GM12865 (cell line): ENCODE measurements at regions not wholly inside any gene's neighbourhood (a gene's known extent, or its start where the extent isn't known, plus 50 kb on each side); places are given as distances from the start of the nearest gene placed in this dataset.
A peak's percentile ranks its signal among the peaks of the same experiment; 100 is the strongest.

ENCODE experiments used
- DNase-seq: peaks from one replicate; pipeline ENCODE4 v3.0.0; 2010; ENCODE audit warnings: low read depth
- H3K4me3 ChIP-seq: 2 replicates; pipeline ENCODE4 v1.5.1; 2011; ENCODE audit warnings: mild to moderate bottlenecking, low read depth, low read length, control low read depth
- TF ChIP-seq, protein P1 (sequence below): IDR thresholded peaks from 2 replicates; pipeline ENCODE4 v1.5.1; 2011; ENCODE audit warnings: low read length, control low read depth, low read depth, inconsistent platforms; ENCODE audit not compliant: insufficient read depth; ENCODE audit errors: missing control alignments

DNA sequence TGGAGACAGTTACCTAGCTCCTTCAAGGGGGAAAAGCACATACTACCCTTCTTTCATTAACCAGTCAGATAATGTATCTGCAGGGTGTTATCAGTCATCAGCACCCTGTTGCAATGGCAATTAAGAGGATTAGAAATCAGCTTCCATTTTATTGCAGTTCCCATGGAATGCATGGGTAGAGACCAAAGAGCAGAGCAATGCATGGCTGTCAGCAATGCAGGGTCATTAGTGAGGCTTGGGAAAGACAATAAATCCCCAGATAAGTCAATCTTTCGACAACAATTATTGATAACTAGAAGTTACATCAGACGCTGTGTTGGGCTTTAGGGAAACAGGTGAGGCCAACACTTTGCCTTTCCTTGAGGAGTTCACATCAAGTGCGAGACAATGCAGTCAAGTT, 150.9 kb downstream of the MAFB start:
- TF ChIP-seq, protein P1, sequence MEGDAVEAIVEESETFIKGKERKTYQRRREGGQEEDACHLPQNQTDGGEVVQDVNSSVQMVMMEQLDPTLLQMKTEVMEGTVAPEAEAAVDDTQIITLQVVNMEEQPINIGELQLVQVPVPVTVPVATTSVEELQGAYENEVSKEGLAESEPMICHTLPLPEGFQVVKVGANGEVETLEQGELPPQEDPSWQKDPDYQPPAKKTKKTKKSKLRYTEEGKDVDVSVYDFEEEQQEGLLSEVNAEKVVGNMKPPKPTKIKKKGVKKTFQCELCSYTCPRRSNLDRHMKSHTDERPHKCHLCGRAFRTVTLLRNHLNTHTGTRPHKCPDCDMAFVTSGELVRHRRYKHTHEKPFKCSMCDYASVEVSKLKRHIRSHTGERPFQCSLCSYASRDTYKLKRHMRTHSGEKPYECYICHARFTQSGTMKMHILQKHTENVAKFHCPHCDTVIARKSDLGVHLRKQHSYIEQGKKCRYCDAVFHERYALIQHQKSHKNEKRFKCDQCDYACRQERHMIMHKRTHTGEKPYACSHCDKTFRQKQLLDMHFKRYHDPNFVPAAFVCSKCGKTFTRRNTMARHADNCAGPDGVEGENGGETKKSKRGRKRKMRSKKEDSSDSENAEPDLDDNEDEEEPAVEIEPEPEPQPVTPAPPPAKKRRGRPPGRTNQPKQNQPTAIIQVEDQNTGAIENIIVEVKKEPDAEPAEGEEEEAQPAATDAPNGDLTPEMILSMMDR = no peak
- DNase-seq = no peak
- H3K4me3 ChIP-seq = no peak overlapping the region

DNA sequence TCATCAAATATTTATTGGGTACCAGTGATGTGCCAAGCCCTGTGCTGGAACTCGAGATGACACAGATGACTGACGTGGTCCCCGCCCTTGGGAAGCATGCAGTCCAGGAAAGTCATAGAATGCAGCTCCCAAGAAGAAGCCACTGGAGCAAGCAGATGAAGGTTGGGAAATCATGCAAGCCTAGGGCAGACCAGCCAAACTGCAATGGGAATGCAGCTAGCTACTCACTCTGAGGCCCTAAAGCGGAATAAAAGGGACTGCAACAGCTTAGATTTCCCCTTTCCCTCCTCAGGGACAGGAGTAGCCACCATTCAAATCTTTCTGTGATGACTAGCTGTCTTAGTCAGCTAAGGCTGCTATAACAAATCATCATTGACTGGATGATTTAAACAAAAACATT, 152.2 kb downstream of the MAFB start:
- DNase-seq = no peak
- TF ChIP-seq, protein P1 = no peak
- no peak overlapping the region for H3K4me3 ChIP-seq

DNA sequence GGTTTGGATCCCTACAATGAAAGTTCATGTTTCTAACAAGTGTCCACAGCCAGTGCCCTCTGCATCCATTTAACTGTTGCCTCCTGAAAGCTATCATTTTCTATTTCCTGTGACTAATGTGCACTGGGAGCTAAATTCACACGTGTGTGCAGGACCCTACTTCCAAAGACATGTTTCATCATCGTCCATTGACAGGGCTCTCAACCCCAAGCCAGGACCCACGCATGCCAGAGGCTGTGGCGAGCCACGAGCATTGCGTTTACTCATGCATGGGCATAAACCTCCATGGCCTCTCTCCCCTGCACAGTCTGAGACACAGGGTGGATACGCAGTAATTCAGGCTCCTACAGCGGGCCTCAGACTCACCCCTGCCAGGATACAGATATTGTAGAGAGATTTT, 153.2 kb downstream of the MAFB start:
- TF ChIP-seq, protein P1 = no peak
- no peak for DNase-seq
- H3K4me3 ChIP-seq = no peak overlapping the region

DNA sequence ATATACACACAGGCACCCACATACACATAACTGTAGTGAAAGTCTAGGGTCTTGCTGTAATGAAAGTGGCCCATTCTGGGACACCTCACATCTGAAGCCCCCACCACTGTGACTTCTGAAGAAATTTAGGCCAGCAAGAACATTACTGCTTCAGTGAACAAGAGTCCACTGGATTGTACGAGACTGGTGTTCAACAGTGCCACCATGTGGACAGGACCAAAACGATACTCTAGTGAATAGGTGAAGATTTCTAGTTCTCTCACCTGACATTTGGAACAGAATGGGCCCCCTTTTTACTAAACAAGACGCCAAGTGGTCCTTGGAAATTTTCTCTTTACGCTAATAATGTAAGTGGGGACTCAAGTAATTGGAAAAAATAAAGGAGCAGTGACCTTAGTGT, 156.9 kb downstream of the MAFB start:
- H3K4me3 ChIP-seq = no peak overlapping the region
- TF ChIP-seq, protein P1 = peak; percentile 23
- DNase-seq = peak; percentile 14

DNA sequence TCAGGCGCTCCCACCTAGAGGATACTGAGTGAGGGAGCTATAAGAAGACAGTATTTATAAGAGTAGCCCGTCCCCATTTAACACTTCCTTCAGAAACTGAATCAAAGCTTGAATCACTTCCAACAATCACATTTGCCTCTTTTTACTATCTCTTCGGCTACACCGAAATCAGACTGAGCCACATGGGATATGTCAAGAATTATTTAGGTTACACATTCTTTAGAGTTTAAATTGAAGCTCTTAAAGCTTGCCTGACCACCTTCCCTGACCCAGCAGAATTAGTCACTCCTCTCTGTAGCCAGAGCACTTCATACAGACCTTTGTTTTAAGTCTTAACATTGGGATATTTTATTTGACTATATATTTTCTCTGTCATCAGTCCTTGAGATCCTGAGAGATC, 163.7 kb downstream of the MAFB start:
- TF ChIP-seq, protein P1 = no peak
- DNase-seq = no peak
- no peak overlapping the region for H3K4me3 ChIP-seq

DNA sequence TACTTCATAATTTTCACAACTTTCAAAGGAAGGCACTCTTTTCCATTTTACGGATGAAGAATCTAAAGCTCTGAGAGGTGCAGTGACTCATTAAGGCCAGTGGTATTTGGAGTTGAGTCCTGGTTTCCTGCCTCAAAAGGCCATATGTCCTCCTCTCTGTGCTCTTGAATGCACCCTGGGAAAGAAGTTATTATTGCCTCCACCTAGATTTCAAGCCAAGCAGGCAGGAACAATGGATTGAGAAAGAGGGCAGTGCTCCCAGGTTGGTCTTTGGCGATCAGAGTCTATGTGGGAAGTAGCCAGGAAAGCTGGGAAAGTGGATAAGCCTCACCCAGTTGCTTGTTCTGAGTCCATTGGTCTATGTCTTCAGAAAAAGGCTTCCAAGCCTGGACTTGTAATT, 165.0 kb downstream of the MAFB start:
- TF ChIP-seq, protein P1 = no peak
- no peak for DNase-seq
- H3K4me3 ChIP-seq = no peak overlapping the region

DNA sequence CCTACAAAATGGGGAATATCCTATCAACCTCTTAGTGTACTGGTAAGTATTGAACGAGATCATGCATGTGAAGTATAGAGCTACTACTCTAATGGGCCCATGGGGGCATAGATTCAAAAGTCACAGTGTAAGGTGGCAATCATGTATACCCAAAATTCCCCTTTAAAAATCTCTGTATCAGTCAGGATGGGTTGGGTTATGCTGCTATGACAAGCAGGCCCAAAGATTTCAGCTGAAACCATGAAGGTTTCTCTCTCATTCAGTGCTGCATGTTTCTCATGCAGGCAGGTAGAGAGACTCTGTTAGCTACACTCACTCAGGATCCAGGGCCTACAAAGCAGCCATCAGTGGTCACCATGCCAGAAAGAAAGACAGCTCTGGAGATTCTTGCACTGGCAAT, 166.6 kb downstream of the MAFB start:
- H3K4me3 ChIP-seq = no peak overlapping the region
- no peak for DNase-seq
- TF ChIP-seq, protein P1 = no peak
